Suprapubic skin (tissue), 4 donors: ENCODE measurements at regions not wholly inside any gene's neighbourhood (a gene's known extent, or its start where the extent isn't known, plus 50 kb on each side); places are given as distances from the start of the nearest gene placed in this dataset.

Source experiments
- CTCF ChIP-seq, 2 donors: fragments of 200-600 bp in 1 of 2; fragments of 450-650 bp in 1 of 2; sonication (generic) in 1 of 2; IDR thresholded peaks; one replicate each; pipeline ENCODE4 v1.5.1; 2016 to 2019; ENCODE audit warnings: antibody characterized with exemption in 2 of 2, mild to moderate bottlenecking in 1 of 2, moderate library complexity in 1 of 2
- EP300 ChIP-seq: sonication (generic); formaldehyde crosslinking; IDR thresholded peaks from one replicate; pipeline ENCODE4 v1.6.1; 2017; ENCODE audit warnings: antibody characterized with exemption
- POLR2A ChIP-seq, 2 donors: fragments of 450-650 bp; IDR thresholded peaks; one replicate each; pipeline ENCODE4 v1.6.1; 2017; ENCODE audit warnings: antibody characterized with exemption in 2 of 2, mild to moderate bottlenecking in 2 of 2, moderate library complexity in 2 of 2
- POLR2AphosphoS5 ChIP-seq, 3 donors: sonication (generic); formaldehyde crosslinking; IDR thresholded peaks; one replicate each; pipeline ENCODE4 v1.6.1; 2017; ENCODE audit warnings: antibody characterized with exemption in 3 of 3

GRCh38 chr6:81384921-81385320, 367.6 kb downstream of the TENT5A start:
- TF ChIP-seq POLR2A (IDR thresholded peaks at IDR 0.05) (no peak), POLR2AphosphoS5 (IDR thresholded peaks at IDR 0.05) (no peak), CTCF (IDR thresholded peaks at IDR 0.05) (no peak), EP300 (no peak)
